Cerebellar cortex (tissue), 1 donor: ENCODE measurements at regions not wholly inside any gene's neighbourhood (a gene's known extent, or its start where the extent isn't known, plus 50 kb on each side); places are given as distances from the start of the nearest gene placed in this dataset.
A peak's percentile ranks its signal among the peaks of the same experiment; 100 is the strongest.
"Not testable (repeated sequence)": the region's sequence is repeated elsewhere in the genome, so short reads cannot be mapped to it uniquely, and the experiment has no call there.

Experiments
- DNase-seq: peaks from one replicate; pipeline ENCODE4 v3.0.0-alpha.2; 2015; ENCODE audit warnings: low spot score

DNA sequence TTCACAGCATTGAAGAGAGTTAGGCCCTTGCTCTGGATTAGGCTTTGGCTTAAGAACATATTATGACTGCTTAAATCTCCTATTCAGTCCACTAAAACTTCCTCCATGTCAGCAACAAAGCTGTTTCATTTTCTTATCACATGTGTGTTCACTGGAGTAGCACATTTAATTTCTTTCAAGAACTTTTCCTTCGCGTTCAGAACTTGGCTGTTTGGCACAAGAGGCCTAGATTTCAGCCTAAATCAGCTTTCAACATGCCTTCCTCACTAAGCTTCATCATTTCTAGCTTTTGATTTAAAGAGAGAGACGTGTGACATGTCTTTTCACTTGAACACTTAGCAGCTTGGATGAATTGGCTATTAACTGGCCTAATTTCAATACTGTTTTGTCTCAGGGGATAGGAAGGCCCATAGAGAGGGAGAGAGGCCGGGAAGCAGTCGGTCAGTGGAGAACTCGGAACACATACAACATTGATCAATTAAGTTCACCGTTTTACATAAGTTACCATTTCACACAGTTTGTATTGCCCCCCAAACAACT, 885.2 kb upstream of the AUTS2 start:
- DNase-seq: no peak

DNA sequence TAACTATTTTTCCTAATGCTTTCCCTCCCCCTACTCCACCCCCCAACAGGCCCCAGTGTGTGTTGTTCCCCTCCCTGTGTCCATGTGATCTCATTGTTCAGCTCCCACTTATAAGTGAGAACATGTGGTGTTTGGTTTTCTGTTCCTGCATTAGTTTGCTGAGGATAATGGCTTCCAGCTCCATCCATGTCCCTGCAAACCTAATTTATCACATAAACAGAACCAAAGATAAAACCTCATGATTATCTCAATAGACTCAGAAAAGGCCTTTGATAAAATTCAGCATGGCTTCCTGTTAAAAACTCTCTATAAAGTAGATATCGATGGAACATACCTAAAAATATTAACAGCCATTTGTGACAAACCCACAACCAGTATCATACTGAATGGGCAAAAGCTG, 884.1 kb upstream of the AUTS2 start:
- DNase-seq: not testable (repeated sequence)

DNA sequence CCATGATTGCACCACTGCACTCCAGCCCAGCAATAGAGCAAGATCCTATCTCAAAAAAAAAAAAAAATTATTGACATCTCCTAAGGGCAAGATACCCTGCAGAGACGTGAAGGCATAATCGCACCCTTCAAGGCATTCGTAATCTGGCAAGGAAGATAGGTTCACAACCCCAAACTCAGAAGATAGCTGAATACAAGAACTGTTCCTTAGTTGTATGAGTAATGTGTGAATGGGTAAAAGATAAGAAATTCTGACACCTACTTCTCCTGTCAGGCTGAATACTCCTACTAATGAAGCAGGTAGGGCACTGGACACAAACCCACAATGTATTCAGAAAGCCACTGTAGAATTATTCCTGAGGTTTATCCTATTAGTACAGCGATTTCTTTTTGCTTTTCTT, 882.4 kb upstream of the AUTS2 start:
- no peak for DNase-seq

DNA sequence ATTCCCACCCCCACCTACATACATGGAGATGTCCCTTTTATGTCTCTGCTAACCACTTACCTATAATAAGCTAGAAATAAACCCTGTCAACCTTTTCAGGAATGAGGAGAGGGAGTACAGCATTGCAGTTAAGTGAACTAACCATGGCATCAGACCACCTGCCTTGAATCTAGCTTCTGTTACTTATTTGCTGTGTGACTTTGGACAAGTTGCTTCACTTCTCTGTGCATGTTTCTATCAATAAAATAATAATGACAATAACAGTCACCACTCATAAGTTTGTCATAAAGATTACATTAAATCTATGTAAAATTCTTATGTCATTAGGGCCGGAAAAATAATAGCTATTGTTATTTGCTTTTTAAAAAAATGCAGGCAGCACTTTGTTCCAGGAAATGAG, 881.1 kb upstream of the AUTS2 start:
- DNase-seq: no peak

DNA sequence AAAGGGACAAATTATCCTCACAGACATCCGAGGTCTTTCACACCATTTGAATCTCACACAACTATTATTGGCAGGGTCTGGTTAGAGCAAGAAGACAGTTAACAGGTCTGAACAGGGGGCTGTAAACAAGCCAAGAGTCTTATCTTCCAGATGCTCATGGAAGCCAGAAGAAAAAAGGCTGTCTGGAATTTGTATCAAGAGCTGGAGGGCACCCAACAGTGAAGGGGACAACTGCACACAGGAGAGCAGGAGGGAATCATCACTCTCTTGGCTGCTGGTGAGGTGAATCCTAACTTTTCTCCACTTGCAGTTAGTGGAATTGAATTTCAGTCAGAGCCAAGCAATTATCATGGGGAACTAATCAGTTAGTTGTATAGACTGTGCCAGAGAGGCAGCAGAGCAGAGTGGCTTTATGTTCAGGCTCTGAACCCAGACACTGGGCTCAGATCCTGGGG, 880.2 kb upstream of the AUTS2 start:
- no peak for DNase-seq

DNA sequence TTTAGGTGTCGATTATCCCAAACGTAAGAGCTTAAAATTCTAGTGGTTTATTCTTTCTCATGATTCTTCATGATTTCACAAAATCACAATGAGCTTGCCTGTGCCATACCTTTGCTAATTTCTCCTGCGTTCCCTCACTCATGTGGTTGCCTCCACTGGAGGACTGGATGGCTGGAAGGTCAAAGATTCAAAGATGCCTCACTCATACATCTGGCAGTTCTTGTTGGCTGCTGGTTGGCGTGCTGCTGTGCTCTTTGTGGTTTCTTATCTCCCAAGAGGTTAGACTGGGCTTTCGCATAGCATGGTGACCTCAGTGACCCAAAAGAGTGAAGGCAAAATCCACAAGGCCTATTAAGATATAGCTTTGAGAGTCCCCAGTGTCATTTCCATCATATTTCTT, 877.6 kb upstream of the AUTS2 start:
- no peak for DNase-seq

DNA sequence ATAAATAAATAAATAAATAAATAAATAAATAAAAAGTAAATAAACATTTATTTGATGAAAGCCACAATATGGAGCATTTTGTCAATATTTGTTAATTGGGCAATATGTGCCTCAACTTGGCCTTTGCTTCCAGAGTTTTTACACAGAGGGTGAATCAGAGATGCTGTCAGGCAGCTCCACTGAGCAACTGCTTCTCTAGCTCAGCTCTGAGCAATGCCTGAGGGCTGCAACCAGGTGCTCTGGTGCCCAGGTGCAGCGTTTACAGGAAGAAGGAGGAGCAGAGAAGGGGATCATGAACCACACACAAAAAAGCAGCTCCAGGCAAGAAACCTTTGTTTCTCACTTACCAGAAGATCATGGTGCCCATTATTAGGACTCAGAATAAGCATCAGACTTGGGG, 876.2 kb upstream of the AUTS2 start:
- no peak for DNase-seq

DNA sequence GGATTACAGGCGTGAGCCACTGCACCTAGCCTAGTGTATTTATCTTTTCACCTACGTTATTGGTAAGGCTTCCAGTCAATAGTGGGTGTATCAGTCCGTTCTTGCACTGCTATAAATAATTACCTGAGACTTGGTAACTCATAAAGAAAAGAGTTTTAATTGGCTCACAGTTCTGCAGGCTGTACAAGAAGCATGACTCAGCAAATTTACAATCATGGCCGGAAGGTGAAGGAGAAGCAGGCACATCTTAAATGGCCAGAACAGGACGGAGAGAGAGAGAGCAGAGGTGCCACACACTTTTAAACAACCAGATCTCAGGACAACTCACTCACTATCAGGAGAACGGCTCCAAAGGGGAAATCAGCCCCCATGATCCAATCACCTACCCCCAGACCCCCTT, 873.3 kb upstream of the AUTS2 start:
- DNase-seq: no peak

DNA sequence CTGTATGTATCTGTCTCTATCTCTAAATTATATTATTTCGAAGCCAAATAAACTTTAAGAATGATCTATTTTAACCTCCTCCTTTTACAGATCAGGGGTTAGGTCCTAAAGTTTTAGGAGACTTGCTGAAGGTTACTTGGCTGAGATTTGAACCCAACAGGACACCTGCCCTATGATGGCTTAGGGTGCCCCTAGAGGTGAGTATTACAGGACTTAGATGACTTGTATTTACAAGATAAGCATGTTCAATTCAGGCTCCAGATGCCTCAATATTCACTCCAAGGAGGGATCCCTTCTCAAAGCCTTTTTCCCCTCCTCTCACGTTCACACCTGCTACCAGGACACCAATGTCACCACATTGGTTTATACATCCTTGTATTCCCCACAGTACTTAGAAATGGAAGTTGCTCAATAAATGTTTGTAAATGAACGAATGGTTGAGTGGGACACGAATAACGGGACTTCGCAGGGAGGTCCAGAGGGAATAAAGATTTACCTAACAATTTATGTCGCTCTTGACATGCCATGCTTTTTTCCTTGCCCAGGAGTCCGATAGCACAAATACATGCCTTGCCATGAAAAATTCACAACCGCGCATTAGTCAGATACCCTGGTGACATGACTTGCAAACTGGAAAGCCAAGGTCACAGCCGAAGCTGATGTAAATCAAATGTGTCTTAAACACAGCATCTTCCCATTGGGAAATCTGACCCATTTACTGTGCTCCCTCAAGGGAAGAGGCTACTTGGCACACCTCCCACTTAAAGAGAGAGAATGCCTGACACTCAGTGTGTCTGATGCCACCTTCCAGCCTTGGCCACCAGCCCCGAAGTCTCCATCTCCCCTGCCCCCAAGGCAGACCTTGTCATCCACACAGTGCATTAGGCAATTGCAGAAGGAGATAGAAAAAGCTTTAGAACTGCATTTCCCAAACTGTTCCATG, 872.2 kb upstream of the AUTS2 start:
- DNase-seq: no peak

DNA sequence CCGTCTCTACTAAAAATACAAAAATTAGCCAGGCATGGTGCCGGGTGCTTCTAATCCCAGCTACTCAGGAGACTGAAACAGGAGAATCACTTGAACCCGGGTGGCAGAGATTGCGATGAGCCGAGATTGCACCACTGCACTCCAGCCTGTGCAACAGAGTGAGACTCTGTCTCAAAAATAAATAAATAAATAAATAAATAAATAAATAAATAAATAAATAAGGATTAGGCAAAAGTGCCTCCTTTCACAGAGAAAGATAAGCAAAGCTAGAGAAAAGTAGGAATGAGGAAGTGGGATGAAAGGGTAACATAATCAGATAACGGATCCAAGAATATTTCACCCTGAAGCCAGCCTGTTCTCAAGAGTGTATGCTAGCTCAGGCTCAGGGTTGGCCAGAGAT, 869.6 kb upstream of the AUTS2 start:
- DNase-seq: not testable (repeated sequence)

DNA sequence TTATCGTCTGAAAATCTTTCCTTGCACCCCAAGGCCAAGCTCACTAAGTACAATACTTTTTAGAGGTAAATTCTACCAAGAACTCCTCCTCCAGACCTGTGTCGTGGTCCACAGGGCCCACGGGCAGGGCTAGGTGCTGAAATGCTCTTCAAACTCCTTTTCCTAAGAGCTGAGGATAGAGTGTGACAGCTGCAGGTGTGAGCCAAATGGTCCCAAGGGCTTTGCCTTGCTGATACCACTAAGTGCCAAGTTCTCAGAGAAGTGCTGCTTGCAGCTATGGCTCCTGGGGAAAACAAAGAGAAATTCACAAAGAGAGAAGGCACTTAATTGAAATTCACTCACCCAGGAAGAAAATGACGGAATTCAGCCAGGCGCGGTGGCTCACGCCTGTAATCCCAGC, 868.9 kb upstream of the AUTS2 start:
- no peak for DNase-seq

DNA sequence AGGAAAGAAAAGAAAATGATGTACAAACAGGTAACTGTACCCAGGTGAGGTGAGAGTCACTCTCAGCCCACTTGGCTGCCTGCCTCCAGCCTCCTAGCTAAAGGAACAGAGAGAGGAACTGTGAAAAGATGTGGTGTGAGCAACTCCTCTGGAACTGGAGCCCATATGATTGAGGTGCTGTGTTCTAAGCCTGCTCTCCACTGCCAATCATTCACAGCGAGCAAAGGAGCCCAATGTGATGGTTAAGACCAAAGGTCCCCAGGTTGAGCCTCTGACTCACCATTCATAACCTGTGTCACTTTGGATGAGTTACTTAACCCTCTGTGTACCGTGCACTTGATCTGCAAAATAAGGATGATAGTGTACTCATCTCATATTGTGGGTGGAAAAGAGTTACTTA, 868.1 kb upstream of the AUTS2 start:
- DNase-seq: no peak

DNA sequence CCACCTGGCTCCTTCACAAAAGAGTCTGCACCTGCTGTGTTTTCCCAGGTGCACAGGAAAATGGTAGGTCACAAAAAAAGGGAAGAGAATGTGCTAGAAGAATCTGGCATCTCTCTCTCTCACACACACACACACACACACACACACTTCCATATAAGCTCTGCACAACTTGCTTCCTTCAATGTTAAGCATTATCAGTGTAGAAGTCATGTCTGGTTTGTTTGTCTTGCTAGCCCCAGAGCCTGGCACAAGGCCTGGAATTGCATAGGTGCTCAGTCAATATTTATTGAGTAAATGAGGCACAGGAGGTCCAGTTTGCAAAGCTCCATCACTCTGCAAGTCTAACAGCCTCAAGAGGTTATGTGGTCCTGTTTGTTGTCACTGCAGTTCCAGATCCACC, 867.3 kb upstream of the AUTS2 start:
- DNase-seq: peak; percentile 61

DNA sequence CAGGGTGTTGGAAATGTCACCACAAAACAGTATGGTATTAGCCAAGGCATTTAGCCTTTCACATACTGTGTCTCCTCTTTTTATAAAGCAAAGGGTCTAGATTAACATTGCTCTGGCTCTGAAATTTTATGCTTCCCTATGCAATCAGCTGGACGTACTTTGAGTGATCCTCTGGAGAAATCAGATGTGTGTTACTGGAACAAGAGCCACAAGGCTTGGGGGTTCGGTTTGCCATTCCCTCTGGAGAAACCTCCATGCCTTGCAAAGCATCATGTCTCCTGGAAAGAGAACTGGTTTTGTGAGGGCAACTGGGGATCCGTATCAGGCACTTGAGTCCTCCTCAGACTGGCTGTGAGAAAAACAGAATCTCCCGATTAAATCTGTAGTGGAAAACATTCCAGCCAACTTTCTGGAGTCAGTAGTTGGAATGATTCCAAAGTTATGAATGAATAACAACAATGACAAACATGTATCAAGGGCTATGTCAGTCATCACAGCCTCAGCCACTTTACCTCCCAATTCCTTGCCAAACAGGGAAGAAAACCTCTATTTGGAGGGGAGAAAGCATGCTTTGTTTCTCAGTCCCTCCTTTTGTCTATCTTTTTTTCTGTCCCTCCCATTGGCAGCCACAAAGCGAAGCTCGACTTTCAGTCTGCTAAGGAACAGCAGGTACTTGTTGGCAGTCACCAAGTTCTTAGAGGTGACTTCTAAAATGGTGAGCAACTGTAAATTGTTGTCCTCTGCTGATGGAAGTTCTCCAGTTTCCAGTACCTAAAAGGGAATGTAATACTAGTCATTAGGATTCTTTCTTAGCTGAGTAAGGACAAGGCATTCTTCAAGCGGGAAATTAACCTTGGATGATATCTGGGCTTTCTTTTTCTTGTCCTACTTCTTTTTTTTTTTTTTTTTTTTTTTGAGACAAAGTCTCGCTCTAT, 864.8 kb upstream of the AUTS2 start:
- DNase-seq: peak; percentile 5

DNA sequence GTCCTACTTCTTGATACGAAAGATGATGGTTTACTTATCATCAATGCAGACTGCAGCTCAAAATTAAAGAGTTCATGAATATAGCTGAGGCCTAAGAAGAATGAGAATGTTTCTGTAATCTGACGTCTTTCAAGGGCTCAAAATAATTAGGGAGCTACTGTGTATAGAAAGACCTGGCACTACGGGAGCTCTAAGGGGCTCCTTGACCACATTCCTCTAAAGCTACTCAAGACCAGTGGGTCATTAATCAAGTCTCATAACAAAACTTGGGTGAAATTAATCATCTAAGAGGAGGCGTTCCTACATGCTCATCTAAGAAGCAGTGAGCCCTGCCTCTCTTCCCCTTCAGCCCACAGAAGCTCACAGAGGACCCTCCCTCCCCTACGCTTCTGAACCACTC, 863.8 kb upstream of the AUTS2 start:
- no peak for DNase-seq

DNA sequence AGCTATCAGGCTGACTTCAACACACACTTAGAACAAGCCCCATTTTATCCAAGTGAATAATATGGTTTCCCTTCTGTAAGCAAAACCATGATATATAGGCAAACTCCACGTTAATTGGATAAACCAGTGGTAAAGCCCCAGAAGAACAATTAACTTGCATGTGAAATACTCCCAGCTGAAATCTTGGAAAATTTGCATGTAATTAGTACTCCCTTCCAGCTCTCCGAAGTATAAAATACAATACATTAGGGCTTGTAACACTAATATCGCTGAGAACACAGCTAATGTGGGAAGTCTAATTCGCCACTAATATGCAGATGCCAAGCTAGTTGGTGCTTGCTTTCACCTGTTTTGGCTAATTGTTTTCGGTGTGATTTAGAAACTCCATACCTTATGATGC, 859.0 kb upstream of the AUTS2 start:
- no peak for DNase-seq

DNA sequence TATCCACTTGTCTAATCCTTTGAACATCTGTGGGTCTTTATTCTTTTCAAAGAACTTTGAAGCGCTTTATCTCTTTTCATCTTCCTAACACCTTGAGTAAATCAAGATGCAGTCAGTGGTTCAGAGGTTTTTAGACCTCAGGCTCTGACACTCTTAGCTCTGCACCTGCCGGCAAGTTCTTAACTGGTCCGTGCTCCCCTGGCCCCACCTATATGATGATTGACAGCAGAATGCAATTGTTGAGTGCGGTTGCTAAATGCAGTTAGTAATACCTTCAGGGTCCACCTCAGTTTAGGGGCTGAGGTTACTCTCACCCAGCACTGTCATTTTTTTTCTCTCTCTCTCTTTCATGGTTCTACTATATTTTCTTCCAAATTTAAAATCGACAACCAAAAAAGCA, 854.2 kb upstream of the AUTS2 start:
- DNase-seq: no peak

DNA sequence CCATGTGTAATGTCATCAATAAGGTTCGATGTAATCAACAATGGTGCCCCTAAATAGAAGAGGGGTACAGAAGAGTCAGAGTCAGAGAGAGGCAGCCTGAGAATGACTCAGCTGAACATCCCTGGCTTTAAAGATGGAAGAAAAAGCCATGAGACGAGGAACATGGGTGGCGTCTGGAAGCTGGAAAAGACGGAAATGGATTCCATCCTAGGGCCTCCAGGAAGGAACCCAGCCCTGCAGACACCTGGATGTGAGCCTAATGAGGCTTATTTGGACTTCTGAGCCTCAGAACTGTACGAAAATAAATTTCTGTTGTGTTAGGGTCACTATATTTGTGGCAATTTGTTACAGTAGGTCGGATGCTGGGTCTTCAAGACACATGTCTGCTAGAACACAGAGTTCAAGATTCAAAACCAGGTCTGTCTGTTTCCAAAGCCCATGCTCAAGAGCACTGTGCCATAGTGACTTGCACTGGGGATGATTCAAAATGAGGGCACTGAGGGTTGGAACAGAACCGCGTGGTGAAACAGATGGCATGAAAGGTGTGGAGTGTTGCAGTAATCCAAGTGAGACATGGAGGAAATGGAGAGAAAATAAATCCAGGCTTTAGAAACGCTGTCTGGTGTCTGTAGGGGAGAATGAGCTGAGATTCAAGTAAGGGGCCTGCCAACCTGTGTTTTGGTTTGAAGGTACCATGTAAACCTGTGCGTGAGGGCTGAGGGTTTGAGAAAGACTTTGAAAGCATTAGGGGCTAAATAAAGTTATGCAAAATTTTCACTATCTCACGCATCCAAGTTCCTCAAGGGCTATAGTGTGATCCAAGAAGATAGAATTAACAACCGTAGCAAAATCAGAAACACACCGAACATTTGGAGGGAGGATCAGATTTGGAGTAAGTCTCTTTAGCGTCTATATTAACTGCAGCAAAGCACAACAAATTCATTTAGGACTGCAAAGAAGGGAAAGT, 849.1 kb upstream of the AUTS2 start:
- DNase-seq: peak; percentile 90

DNA sequence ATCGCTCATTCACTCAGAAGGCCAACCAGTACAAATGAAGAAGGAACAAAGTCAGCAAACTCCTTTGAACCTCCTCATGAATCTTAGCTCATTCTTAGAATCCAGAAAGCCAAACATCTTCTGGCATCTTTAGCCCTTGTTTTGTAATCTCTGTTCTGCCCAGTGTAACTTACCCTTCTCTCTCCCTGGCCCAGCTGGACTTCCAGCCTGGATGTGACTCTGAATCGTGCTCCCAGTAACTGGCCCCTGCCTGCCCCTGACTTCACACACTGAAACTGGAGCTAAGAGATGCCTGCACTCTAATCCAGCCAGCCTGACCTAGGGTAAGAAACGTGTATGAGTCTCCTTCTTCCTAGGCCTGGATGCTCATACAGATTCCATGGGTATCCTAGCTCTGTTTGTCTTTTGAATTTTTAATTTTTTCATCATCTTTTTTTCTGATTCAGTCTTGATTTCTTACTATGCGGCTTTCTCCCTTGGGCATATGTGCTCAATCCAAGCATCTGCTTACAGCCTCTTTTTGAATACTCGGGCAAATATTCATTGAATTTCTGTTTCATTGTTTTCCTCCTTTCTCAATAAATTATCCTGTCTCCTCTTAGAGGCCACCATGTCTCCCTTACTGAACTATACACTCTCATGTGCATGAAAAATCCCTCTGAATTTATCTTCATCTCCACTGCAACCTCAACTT, 845.6 kb upstream of the AUTS2 start:
- DNase-seq: no peak

DNA sequence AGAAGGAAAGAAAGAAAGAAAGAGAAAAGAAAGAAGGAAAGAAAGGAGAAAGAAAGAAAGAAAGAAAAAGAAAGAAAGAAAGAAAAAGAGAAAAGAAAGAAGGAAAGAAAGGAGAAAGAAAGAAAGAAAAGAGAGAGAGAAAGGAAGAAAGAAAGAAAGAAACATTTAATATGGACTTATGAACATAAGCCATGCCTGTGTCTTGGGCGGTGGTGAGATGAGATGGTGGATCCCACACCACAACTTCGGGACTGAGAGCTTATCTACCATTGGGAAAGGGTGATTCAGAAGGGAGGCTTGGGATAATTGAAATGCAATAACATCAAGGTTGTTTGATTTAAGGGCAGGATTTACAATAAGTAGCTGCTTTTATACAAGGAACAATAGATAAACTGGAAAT, 843.9 kb upstream of the AUTS2 start:
- DNase-seq: no peak

DNA sequence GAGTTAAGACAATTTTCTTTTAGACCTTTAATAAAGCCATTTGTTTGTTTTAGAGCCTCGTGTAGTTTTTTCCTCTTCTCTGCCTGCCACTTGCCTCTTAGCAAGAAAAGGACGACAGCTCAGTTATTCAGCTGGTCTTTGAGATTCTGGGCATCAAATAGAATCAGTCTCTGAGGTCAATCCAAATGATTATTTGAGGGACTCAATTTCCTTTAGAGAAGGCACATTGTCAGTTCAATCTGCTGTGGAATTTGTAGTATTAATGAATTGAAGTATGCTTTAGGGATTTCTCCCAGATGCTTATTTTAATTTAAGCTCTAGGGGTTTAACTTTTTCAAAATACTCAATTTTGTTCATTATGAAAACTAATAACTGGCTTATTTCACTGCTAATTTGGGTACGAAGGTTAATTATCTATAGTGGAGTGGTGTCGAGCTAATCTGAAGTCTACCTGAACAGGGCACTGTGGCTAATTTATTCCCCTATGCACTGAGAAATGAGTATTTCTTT, 841.2 kb upstream of the AUTS2 start:
- DNase-seq: no peak
